Nephron progenitor cell (in vitro differentiated cells): ENCODE measurements at regions not wholly inside any gene's neighbourhood (a gene's known extent, or its start where the extent isn't known, plus 50 kb on each side); places are given as distances from the start of the nearest gene placed in this dataset.
"Not testable (repeated sequence)": the region's sequence is repeated elsewhere in the genome, so short reads cannot be mapped to it uniquely, and the experiment has no call there.

Experiments used
- DNase-seq: peaks from one replicate; pipeline ENCODE4 v3.0.0; 2021
- H3K27ac Mint-ChIP-seq: 2 replicates; pipeline ENCODE4 v1.8.0; 2021; ENCODE audit warnings: mild to moderate bottlenecking, moderate library complexity, mixed read lengths
- H3K27me3 Mint-ChIP-seq: 2 replicates; pipeline ENCODE4 v1.8.0; 2021; ENCODE audit warnings: mild to moderate bottlenecking, low read depth, mixed read lengths; ENCODE audit not compliant: poor library complexity
- H3K36me3 Mint-ChIP-seq: 2 replicates; pipeline ENCODE4 v1.8.0; 2021; ENCODE audit warnings: low read depth, mixed read lengths
- H3K4me1 Mint-ChIP-seq: 2 replicates; pipeline ENCODE4 v1.8.0; 2021; ENCODE audit warnings: mixed read lengths
- H3K4me3 Mint-ChIP-seq: 2 replicates; pipeline ENCODE4 v1.8.0; 2021; ENCODE audit warnings: mild to moderate bottlenecking, moderate library complexity, mixed read lengths
- H3K9me3 Mint-ChIP-seq: 2 replicates; pipeline ENCODE4 v1.8.0; 2021; ENCODE audit warnings: mild to moderate bottlenecking, moderate library complexity, mixed read lengths
- TF ChIP-seq, protein P1 (sequence below): fragments of 200-600 bp; sonication (generic); IDR thresholded peaks from 2 replicates; pipeline ENCODE4 v1.5.0; 2021; ENCODE audit warnings: antibody characterized with exemption

DNA sequence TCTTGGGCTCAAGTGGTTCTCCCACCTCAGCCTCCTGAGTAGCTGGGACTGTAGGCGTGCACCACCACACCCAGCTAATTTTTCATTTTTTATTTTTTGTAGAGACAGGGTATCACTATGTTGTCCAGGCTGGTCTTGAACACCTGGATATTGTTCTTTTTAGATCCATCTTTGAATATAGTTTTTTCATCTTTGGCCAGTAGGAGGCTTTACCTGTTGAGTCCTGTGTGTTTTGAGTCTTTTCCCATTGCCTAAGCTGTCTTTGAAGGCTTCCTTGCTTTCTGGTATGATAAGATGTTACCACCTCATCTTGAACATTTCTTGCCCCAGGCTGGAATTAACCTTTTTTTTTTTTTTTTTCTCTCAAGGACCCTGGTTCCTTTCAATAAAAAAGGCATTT lies 387.8 kb upstream of the RUNX1 start:
- peaks cover 33% of the 10 kb centered on the region for H3K9me3 Mint-ChIP-seq
- TF ChIP-seq, protein P1, sequence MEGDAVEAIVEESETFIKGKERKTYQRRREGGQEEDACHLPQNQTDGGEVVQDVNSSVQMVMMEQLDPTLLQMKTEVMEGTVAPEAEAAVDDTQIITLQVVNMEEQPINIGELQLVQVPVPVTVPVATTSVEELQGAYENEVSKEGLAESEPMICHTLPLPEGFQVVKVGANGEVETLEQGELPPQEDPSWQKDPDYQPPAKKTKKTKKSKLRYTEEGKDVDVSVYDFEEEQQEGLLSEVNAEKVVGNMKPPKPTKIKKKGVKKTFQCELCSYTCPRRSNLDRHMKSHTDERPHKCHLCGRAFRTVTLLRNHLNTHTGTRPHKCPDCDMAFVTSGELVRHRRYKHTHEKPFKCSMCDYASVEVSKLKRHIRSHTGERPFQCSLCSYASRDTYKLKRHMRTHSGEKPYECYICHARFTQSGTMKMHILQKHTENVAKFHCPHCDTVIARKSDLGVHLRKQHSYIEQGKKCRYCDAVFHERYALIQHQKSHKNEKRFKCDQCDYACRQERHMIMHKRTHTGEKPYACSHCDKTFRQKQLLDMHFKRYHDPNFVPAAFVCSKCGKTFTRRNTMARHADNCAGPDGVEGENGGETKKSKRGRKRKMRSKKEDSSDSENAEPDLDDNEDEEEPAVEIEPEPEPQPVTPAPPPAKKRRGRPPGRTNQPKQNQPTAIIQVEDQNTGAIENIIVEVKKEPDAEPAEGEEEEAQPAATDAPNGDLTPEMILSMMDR: no peak
- no peak overlapping the region for H3K4me3 Mint-ChIP-seq
- H3K4me1 Mint-ChIP-seq: no peaks in the 10 kb centered on the region
- peaks cover 3% of the 10 kb centered on the region for H3K27me3 Mint-ChIP-seq
- no peak overlapping the region for H3K27ac Mint-ChIP-seq
- no peak for DNase-seq
- peaks cover 5% of the 10 kb centered on the region for H3K36me3 Mint-ChIP-seq

DNA sequence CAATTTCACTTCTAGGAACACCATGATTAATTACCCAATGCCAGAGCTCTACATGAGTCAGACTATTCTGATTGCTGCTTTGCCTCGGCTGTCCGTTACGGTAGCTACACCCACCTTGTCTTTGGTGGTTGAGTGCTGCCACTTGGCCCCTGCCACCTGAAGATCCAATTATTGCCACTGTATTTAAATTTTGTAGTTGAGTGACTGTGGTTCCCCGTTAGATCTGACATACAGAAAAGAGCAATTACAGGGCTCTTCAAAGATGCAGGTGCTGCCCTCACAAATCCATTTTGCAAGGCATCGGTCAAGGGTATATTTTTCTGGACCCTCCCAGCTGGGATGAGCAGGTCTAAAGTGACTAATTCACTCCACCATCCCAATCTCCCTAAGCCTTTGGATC lies 383.5 kb upstream of the RUNX1 start:
- not testable (repeated sequence) for H3K4me3 Mint-ChIP-seq

DNA sequence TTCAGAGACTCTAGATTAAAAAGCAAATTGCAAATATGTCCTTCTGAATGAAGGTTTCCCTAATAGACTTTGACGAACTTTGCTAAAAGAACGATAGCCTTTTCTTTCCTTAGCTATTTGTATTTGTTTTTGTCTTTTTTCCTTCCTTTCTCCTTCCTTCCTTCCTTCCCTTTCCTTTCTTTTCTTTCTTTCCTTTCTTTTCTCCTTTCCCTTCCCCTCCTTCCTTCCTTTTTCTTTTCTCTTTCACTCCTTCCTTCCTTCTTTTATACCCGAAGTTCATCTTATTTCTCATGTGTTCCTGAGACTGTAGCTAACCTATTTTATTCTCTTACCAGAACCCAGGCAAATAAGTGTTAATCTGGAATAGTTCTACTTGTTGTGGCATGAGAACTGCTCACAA lies 381.2 kb upstream of the RUNX1 start:
- Mint-ChIP-seq H3K4me3 (no peak overlapping the region), H3K27ac (no peak overlapping the region), H3K4me1 (peaks cover 20% of the 10 kb centered on the region), H3K27me3 (peaks cover 12% of the 10 kb centered on the region), H3K9me3 (peaks cover 44% of the 10 kb centered on the region), H3K36me3 (peaks cover 10% of the 10 kb centered on the region)
- no peak for DNase-seq
- TF ChIP-seq, protein P1: no peak

More for the DNA sequence above, 383.5 kb upstream of the RUNX1 start:
- H3K27ac Mint-ChIP-seq, DNase-seq: not testable (repeated sequence)
- Mint-ChIP-seq H3K9me3 (peaks cover 46% of the 10 kb centered on the region), H3K36me3 (peaks cover 10% of the 10 kb centered on the region), H3K27me3 (peaks cover 12% of the 10 kb centered on the region), H3K4me1 (peaks cover 10% of the 10 kb centered on the region)

DNA sequence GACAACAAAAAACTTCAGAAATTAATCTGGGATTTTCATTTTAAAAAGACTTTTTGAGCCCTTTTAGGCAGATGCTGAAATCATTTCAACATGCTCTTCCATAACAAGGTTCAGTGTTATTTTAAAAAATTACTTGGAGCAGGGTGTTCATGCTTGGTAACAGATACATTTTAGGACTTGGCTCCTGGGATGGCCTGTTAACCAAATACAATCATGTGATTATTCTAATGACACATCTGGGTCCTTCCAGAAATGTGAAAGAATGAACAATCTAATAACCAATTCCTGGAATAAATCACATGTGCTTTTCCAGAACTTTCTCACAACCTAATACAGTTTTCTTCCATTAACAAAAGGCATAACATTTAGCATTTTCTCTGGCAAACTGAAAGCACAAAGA lies 379.8 kb upstream of the RUNX1 start:
- TF ChIP-seq, protein P1: no peak
- Mint-ChIP-seq H3K36me3 (peaks cover 5% of the 10 kb centered on the region), H3K4me1 (peaks cover 20% of the 10 kb centered on the region), H3K27ac (no peak overlapping the region), H3K4me3 (no peak overlapping the region), H3K27me3 (peaks cover 12% of the 10 kb centered on the region), H3K9me3 (peaks cover 32% of the 10 kb centered on the region)
- no peak for DNase-seq

DNA sequence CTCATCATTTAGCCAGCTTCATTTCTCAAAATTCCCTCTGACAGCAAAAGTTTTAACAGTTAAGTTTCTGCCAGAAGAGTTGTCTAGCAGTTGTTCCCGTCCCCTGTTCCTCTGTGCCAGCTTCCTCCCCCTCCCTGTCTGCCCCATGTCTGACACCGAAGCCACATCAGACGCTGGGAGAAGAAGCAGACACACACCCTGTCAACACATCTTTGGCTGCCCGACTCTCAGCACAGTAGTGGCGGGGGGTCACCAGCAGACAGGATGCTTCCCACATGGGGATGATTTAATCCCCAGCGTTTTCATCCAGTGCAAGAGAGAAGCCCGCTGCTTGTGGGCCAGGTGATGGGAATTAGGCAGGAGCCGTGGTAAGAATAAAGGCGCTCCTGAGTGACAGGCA lies 379.4 kb upstream of the RUNX1 start:
- no peak overlapping the region for H3K27ac Mint-ChIP-seq
- peaks cover 27% of the 10 kb centered on the region for H3K9me3 Mint-ChIP-seq
- H3K36me3 Mint-ChIP-seq: peaks cover 5% of the 10 kb centered on the region
- H3K4me1 Mint-ChIP-seq: peaks cover 20% of the 10 kb centered on the region
- peak; percentile 6 for DNase-seq
- H3K27me3 Mint-ChIP-seq: peaks cover 12% of the 10 kb centered on the region
- H3K4me3 Mint-ChIP-seq: no peak overlapping the region
- TF ChIP-seq, protein P1: no peak

DNA sequence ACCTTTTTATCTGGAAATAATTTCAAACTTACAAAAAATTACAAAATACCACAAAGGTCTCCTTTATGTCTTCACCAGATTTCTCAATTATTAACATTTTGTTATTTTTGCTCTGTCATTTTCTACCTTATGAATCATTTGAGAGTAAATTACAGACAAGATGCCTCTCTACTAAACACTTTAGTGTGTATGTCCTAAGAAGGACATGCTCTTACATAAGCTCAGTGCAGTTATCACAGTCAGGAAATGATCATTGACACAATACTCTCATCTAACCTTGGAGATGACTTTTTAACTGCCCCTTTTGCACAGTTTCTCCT lies 378.9 kb upstream of the RUNX1 start:
- H3K36me3 Mint-ChIP-seq: peaks cover 5% of the 10 kb centered on the region
- no peak overlapping the region for H3K27ac Mint-ChIP-seq
- H3K27me3 Mint-ChIP-seq: peaks cover 12% of the 10 kb centered on the region
- no peak overlapping the region for H3K4me3 Mint-ChIP-seq
- H3K9me3 Mint-ChIP-seq: peaks cover 23% of the 10 kb centered on the region
- TF ChIP-seq, protein P1: no peak
- H3K4me1 Mint-ChIP-seq: peaks cover 20% of the 10 kb centered on the region
- DNase-seq: no peak
